SW480 (cell line): ENCODE measurements at regions not wholly inside any gene's neighbourhood (a gene's known extent, or its start where the extent isn't known, plus 50 kb on each side); places are given as distances from the start of the nearest gene placed in this dataset.
"Not testable (repeated sequence)": the region's sequence is repeated elsewhere in the genome, so short reads cannot be mapped to it uniquely, and the experiment has no call there.

Experiments
- DNase-seq: peaks from one replicate; pipeline ENCODE4 v3.0.0-alpha.2; 2016; ENCODE audit warnings: low spot score

GRCh38 chr11:39462506-39462905, 1996.9 kb downstream of the LRRC4C start:
- no peak for DNase-seq

GRCh38 chr11:39461066-39461465, 1998.4 kb downstream of the LRRC4C start:
- no peak for DNase-seq

GRCh38 chr11:39459606-39460005, 1999.8 kb downstream of the LRRC4C start:
- DNase-seq = no peak

- DNase-seq = no peak
These were observed 2001.0 kb downstream of the LRRC4C start for GRCh38 chr11:39458481-39458880.

GRCh38 chr11:39443424-39444022, 2015.9 kb downstream of the LRRC4C start:
- no peak for DNase-seq

GRCh38 chr11:39442177-39442576, 2017.3 kb downstream of the LRRC4C start:
- no peak for DNase-seq

GRCh38 chr11:39435641-39436040, 2023.8 kb downstream of the LRRC4C start:
- DNase-seq = no peak

GRCh38 chr11:39434466-39434865, 2025.0 kb downstream of the LRRC4C start:
- DNase-seq = no peak

- DNase-seq = no peak
These were observed 2026.5 kb downstream of the LRRC4C start for GRCh38 chr11:39432929-39433328.

- no peak for DNase-seq
These were observed 2034.2 kb downstream of the LRRC4C start for GRCh38 chr11:39425226-39425625.

GRCh38 chr11:39412117-39412516, 2047.3 kb downstream of the LRRC4C start:
- no peak for DNase-seq

GRCh38 chr11:39385911-39386310, 2073.5 kb downstream of the LRRC4C start:
- no peak for DNase-seq

- no peak for DNase-seq
These were observed 2084.3 kb downstream of the LRRC4C start for GRCh38 chr11:39374963-39375698.

- DNase-seq = no peak
These were observed 2091.9 kb downstream of the LRRC4C start for GRCh38 chr11:39367534-39367933.

GRCh38 chr11:39365809-39366436, 2093.5 kb downstream of the LRRC4C start:
- peak; percentile 34 for DNase-seq

GRCh38 chr11:39363571-39363970, 2095.9 kb downstream of the LRRC4C start:
- DNase-seq = no peak

- no peak for DNase-seq
These were observed 2097.9 kb downstream of the LRRC4C start for GRCh38 chr11:39361557-39361956.

GRCh38 chr11:39345834-39346442, 2113.5 kb downstream of the LRRC4C start:
- DNase-seq = no peak

- DNase-seq = no peak
These were observed 2118.0 kb downstream of the LRRC4C start for GRCh38 chr11:39341461-39341860.

GRCh38 chr11:39333006-39333405, 2126.4 kb downstream of the LRRC4C start:
- DNase-seq = not testable (repeated sequence)

- DNase-seq = no peak
These were observed 2132.2 kb downstream of the LRRC4C start for GRCh38 chr11:39327302-39327701.

GRCh38 chr11:39311888-39312287, 2147.6 kb downstream of the LRRC4C start:
- not testable (repeated sequence) for DNase-seq

- DNase-seq = no peak
These were observed 2154.9 kb downstream of the LRRC4C start for GRCh38 chr11:39304586-39304985.
